HG03135 (cell line): ENCODE measurements at regions not wholly inside any gene's neighbourhood (a gene's known extent, or its start where the extent isn't known, plus 50 kb on each side); places are given as distances from the start of the nearest gene placed in this dataset.
"Not testable (repeated sequence)": the region's sequence is repeated elsewhere in the genome, so short reads cannot be mapped to it uniquely, and the experiment has no call there.

ENCODE experiments used
- ATAC-seq: cut with Tn5 transposase; IDR thresholded peaks from one replicate; pipeline ENCODE4 v1.9.1; 2021; ENCODE audit warnings: mild to moderate bottlenecking, moderate library complexity; ENCODE audit not compliant: unreplicated experiment

DNA sequence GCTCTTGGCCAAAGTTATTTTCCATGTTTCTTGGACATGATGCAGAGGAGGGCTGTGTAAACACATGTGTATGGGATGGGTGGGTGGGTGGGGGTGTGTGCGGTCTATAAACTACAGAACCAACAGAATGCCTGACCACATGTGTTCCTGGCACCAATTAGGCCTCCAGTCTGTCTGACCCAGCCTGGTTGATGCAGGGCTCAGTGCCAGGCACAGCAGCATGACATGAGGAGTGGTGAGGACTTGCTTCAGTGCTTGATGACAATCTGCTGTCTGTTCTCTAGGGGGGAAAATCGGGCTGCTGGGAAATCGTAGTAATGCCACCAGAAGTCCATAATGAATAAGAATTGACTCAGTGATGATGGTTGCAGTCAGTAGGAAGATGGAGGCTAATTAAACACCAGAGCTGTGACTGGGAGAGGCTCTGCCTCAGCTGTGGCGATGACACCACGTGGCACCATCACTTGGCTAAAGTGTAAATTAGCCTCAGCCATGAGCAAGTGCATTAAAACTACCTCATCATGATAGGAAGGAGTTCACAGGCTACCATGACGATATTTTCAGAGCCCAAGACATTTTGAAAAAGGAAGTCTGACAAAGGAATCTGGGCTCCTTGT lies 260.1 kb upstream of the PODXL start:
- ATAC-seq: no peak

GRCh38 chr7:131808736-131809135 lies 252.3 kb upstream of the PODXL start:
- ATAC-seq: no peak

GRCh38 chr7:131808156-131808555 lies 251.7 kb upstream of the PODXL start:
- not testable (repeated sequence) for ATAC-seq

GRCh38 chr7:131803816-131804215 lies 247.4 kb upstream of the PODXL start:
- no peak for ATAC-seq

- ATAC-seq: no peak
These were observed 245.9 kb upstream of the PODXL start for GRCh38 chr7:131802195-131802864.

DNA sequence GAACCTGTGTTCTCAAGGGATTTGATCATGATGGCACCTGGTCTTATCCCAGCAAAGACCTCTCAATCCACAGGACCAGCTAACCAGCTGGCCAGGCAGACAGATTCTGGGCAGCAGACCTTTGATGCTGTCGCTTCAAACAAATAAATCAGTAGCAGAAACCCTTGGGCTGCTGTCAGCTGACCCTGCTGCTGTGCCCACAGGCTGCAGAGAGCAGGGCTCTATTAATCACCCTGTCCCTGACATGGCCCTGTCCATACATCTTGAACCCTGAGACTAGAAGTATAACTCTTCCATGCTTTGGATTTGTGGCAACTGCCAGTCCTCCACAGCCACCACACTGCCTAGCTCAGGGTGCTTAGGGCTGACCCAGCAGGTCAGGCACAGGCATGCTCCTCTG lies 244.1 kb upstream of the PODXL start:
- no peak for ATAC-seq

GRCh38 chr7:131800008-131800407 lies 243.6 kb upstream of the PODXL start:
- no peak for ATAC-seq

DNA sequence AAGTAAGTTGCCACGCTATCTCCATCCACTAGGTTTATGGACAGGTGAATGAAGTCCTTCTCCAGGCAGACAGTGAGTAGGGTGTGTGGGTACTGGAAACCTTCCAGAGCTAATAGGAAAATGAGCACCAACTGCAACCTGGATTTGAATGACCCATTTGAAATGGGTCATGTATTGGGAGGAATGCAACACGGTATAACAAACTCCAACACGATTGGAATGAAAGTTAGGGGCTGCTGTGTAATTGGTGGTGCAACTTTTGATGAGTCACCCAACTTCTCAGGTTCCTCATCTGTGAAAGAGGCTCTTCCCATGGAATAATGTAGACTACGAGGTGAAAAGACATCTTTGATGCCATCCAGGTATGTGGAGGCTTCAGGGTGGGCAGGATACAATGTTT lies 241.4 kb upstream of the PODXL start:
- no peak for ATAC-seq

DNA sequence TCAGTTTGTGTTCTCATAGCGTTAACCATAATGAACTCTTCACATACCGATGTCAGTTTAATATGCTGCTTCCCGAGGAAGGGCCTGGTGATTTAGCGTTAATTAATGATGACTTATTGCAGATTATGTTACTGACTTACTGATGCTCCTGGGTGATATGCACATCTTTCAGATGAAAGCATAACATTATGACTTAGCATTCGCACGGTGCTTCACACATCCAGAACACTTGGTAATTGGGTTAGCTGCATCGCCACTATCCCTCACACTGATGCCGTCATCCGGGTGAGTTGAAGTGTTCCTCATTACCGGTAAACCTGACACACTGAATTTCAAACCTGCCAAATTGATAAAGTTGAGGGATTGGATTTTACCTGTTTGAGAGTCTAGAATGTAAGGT lies 239.0 kb upstream of the PODXL start:
- no peak for ATAC-seq

DNA sequence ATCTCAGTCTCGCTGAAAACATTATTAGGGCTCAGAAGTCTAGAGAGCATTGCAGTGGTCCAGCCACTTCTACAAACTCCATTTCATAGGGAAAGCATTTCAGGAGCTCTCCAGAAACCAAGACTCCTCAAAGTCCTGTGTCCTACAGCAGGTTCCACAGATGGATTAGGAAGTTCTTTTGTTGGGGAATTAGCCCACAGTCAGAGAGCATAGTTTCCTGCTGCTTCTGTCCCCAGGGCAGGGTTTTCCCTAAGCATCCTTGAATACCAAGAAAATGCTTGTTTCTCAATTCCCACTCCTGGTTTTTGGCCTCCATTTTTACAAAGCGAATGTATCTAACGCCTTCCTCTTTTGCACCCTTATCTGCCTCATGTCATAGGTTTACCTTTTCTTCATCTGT lies 235.9 kb upstream of the PODXL start:
- ATAC-seq: no peak

DNA sequence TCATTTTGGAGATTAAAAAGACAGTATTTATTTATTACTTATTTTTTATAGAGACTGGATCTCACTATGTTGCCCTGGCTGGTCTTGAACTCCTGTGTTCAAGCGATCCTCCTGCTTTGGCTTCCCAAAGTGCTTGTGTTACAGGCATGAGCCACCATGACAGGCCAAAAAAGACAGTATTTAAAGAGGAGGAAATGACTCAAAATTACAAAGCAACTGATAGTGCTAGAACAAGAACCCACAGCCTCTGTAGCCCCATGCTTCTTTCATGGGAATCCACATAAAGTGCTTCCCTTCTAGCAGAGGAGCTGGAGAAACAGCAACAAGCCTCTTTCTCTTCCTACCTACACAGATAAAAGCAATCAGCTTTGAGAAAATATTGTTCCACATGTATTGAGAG lies 230.7 kb upstream of the PODXL start:
- no peak for ATAC-seq

GRCh38 chr7:131786204-131786603 lies 229.8 kb upstream of the PODXL start:
- no peak for ATAC-seq

DNA sequence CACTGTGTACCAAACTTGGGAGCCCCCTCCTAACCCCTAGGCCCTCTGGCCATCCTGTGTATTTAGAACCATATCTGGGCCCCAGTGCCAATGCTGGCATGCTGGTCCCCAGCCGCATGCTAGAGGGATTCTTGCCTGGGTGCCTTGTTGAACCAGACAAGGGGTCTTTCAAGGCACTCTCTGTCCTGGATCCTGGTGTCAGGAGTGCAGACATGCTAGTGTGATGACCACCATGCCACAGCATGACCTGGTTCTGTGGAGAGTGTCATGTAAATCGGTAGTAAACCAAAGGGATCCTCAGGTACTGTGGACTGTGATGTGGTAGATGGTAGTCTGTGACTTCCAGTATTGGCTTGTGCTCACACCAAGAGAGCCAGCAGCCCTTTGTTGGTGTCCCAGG lies 222.2 kb upstream of the PODXL start:
- ATAC-seq: no peak

DNA sequence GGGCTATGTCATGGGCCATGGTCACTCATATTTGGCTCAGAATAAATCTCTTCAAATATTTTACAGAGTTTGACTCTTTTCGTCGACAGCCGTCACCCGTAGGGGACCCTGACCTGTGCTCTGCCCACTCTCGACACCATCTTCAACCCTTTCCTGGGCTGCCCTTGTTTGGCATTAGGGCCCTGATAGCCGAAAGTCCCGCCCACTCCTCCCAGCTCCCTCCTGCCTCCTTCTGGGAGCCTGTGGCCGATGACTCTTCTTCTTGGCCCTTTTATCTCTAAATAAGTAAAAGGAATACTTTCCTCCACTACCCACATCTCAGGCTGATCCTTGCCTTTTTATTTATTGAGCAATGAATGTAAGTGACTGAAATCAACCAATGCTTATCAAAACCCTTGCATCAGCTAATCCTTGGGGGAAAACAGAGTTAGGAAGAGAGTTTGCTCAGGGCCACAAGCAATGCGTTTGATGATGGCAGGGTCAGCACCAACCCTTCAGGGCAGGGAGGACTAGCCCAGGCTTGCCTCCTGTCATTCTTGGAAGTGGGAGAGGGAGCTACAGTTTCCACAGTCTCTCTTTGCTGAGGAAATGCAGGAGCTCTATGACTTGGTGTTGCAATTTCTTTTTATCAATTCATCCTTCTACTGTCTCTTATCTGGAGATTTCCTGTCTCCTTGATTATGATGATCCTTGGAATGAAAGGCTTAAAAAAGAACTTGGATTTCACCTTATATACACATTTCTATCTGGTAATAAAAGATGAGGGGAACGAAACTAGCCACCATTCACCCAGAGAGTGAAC lies 218.2 kb upstream of the PODXL start:
- ATAC-seq: no peak

GRCh38 chr7:131773413-131773812 lies 217.0 kb upstream of the PODXL start:
- no peak for ATAC-seq

- ATAC-seq: no peak
These were observed 212.8 kb upstream of the PODXL start for GRCh38 chr7:131769241-131769640.

GRCh38 chr7:131767591-131767990 lies 211.2 kb upstream of the PODXL start:
- no peak for ATAC-seq

- no peak for ATAC-seq
These were observed 209.1 kb upstream of the PODXL start for GRCh38 chr7:131765575-131765974.

DNA sequence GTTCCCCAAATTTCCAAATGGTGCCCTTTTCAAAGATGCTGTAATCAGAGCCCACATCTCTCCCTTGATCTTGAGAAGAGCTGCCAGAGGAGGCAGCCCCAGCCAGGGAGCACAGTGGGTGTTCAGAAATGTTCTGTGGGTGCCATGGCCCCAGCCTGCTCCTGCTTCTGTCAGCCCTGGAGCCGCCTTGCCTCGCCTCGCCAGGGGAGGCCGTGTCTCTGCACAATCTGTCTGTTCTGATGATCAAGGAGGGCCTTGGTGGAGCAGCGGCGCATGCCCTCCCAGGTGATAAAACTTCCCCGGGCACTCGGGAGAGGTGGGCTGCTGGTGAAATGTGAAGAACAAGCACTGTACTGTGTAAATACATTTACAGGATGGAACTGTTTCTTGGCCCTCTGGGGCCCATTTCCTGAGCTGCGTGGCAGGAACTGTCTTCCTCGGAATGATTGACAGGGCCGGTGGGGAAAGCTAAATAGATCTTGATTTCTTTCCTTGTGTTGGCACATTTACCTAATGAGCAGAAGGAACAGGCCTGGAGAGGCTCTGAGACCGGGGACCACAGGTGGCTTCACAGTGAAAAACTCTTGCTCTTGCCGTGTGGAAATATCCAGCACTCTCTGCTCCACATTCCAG lies 207.8 kb upstream of the PODXL start:
- ATAC-seq: no peak

- no peak for ATAC-seq
These were observed 206.3 kb upstream of the PODXL start for GRCh38 chr7:131762753-131763152.

- ATAC-seq: not testable (repeated sequence)
These were observed 199.4 kb upstream of the PODXL start for GRCh38 chr7:131755801-131756200.
